Kidney epithelial cell (primary cell): ENCODE measurements at regions not wholly inside any gene's neighbourhood (a gene's known extent, or its start where the extent isn't known, plus 50 kb on each side); places are given as distances from the start of the nearest gene placed in this dataset.
"Not testable (repeated sequence)": the region's sequence is repeated elsewhere in the genome, so short reads cannot be mapped to it uniquely, and the experiment has no call there.

Experiments
- DNase-seq: peaks from one replicate; pipeline ENCODE4 v3.0.0-alpha.2; 2010; ENCODE audit warnings: low read depth
- H3K27me3 ChIP-seq: 2 replicates; pipeline ENCODE4 v1.6.0; 2011; ENCODE audit warnings: low read length; ENCODE audit not compliant: control insufficient read depth, insufficient read depth
- H3K36me3 ChIP-seq: 2 replicates; pipeline ENCODE4 v1.5.1; 2011; ENCODE audit warnings: low read length; ENCODE audit not compliant: control insufficient read depth, insufficient read depth
- H3K4me3 ChIP-seq: 2 replicates; pipeline ENCODE4 v1.5.1; 2011; ENCODE audit warnings: low read depth, mild to moderate bottlenecking, control low read depth, low read length
- CTCF ChIP-seq: IDR thresholded peaks from 2 replicates; pipeline ENCODE4 v1.5.1; 2011; ENCODE audit warnings: mild to moderate bottlenecking, moderate library complexity, low read length, control low read depth, inconsistent platforms; ENCODE audit not compliant: insufficient read depth, poor library complexity, severe bottlenecking

- DNase-seq: no peak
- no peaks in the 10 kb centered on the region for H3K36me3 ChIP-seq
- H3K27me3 ChIP-seq: no peaks in the 10 kb centered on the region
- H3K4me3 ChIP-seq: no peak overlapping the region
- no peak for TF ChIP-seq CTCF
Measured at GRCh38 chr11:87517351-87517750, 479.6 kb downstream of the TMEM135 start.

GRCh38 chr11:87507722-87508121 is 470.0 kb downstream of the TMEM135 start:
- DNase-seq, H3K36me3 ChIP-seq, H3K4me3 ChIP-seq, H3K27me3 ChIP-seq: not testable (repeated sequence)

GRCh38 chr11:87506946-87507345 is 469.2 kb downstream of the TMEM135 start:
- not testable (repeated sequence) for H3K36me3 ChIP-seq, H3K4me3 ChIP-seq, H3K27me3 ChIP-seq, DNase-seq

- Histone ChIP-seq H3K27me3 (no peaks in the 10 kb centered on the region), H3K4me3 (no peak overlapping the region), H3K36me3 (no peaks in the 10 kb centered on the region)
- TF ChIP-seq CTCF: no peak
- DNase-seq: no peak
Measured at GRCh38 chr11:87501388-87501787, 463.7 kb downstream of the TMEM135 start.

- DNase-seq, H3K27me3 ChIP-seq, H3K4me3 ChIP-seq, H3K36me3 ChIP-seq: not testable (repeated sequence)
Measured at GRCh38 chr11:87494936-87495335, 457.2 kb downstream of the TMEM135 start.

- not testable (repeated sequence) for H3K27me3 ChIP-seq, DNase-seq, H3K36me3 ChIP-seq, H3K4me3 ChIP-seq
Measured at GRCh38 chr11:87494026-87494425, 456.3 kb downstream of the TMEM135 start.

- no peak for DNase-seq
- no peak for TF ChIP-seq CTCF
- H3K36me3 ChIP-seq: no peaks in the 10 kb centered on the region
- no peak overlapping the region for H3K4me3 ChIP-seq
- no peaks in the 10 kb centered on the region for H3K27me3 ChIP-seq
Measured at GRCh38 chr11:87493516-87493915, 455.8 kb downstream of the TMEM135 start.

- no peaks in the 10 kb centered on the region for H3K36me3 ChIP-seq
Measured at GRCh38 chr11:87491381-87491780, 453.6 kb downstream of the TMEM135 start.

More at GRCh38 chr11:87491381-87491780, 453.6 kb downstream of the TMEM135 start:
- TF ChIP-seq CTCF: no peak
- H3K4me3 ChIP-seq: no peak overlapping the region
- no peak for DNase-seq
- H3K27me3 ChIP-seq: no peaks in the 10 kb centered on the region
